Cardiac muscle cell (in vitro differentiated cells and primary cell): ENCODE measurements at regions not wholly inside any gene's neighbourhood (a gene's known extent, or its start where the extent isn't known, plus 50 kb on each side); places are given as distances from the start of the nearest gene placed in this dataset.

Experiments used
- DNase-seq, 2 donors: peaks; one replicate each; pipeline versions ENCODE4 v3.0.0 to v3.0.0-alpha.2; 2010 to 2017; ENCODE audit warnings: low read depth in 1 of 2, low spot score in 1 of 2
- H3K27ac ChIP-seq: fragments of 200-600 bp; sonication (generic); 2 replicates; pipeline ENCODE4 v1.5.1; 2016
- H3K27me3 ChIP-seq: fragments of 200-600 bp; sonication (generic); 2 replicates; pipeline ENCODE4 v1.6.0; 2016; ENCODE audit warnings: control low read depth
- H3K36me3 ChIP-seq: fragments of 200-600 bp; sonication (generic); 2 replicates; pipeline ENCODE4 v1.5.1; 2016; ENCODE audit warnings: control low read depth
- H3K4me1 ChIP-seq: fragments of 200-600 bp; sonication (generic); 2 replicates; pipeline ENCODE4 v1.8.1; 2017; ENCODE audit warnings: low read depth, mild to moderate bottlenecking, mixed run types
- H3K4me3 ChIP-seq: fragments of 200-600 bp; sonication (generic); 2 replicates; pipeline ENCODE4 v1.5.1; 2016; ENCODE audit warnings: mild to moderate bottlenecking
- H3K9me3 ChIP-seq: fragments of 200-600 bp; sonication (generic); 2 replicates; pipeline ENCODE4 v1.5.1; 2017; ENCODE audit warnings: low read depth, mild to moderate bottlenecking, control low read depth
- TF ChIP-seq, protein P1 (sequence below): IDR thresholded peaks from 2 replicates; pipeline ENCODE4 v1.5.1; 2012; ENCODE audit warnings: low read depth, mild to moderate bottlenecking, low read length

DNA sequence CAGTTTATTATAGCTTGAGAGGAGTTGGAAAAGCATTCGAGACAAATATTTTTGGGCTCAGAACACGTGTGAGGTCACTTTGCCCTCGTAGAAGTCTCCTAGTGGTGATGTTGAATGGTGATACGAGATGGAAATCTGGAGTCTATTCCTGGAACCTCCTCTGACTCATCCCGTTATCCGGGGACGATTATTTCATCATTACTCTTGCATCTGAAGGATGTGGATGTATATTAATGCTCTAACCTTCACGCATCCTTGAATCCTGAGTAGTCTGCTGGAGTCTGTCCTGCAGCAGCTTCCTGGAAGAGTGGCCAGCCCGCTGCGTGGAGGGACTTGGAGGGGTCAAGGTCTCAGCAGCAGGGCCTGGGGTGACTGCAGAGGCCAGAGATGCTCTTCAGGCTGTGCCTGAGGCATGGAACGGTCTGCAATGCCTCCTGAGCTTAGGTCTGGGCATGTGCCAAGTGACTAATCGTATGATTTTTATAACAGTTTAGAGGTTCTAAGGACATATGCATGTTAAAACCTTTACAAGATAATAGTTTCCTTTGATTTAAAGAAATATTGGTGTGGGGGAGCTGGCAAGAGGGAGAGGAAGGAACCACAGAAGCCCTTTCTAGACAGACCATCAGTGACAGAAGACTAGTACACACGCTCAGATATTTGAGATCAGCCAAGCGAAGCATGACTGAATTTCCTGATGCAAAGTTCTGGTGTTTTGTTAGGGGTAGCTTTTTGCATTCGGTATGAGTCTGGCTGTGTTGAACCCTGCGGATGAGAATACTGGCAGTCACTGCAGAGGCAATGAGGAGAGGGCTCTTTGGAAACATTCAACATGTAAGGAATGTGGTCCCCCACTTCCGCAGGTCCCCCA, 400.2 kb downstream of the QKI start:
- Histone ChIP-seq H3K4me3 (no peak overlapping the region), H3K27ac (no peak overlapping the region), H3K4me1 (no peaks in the 10 kb centered on the region), H3K9me3 (no peaks in the 10 kb centered on the region), H3K36me3 (no peaks in the 10 kb centered on the region), H3K27me3 (no peaks in the 10 kb centered on the region)
- TF ChIP-seq, protein P1, sequence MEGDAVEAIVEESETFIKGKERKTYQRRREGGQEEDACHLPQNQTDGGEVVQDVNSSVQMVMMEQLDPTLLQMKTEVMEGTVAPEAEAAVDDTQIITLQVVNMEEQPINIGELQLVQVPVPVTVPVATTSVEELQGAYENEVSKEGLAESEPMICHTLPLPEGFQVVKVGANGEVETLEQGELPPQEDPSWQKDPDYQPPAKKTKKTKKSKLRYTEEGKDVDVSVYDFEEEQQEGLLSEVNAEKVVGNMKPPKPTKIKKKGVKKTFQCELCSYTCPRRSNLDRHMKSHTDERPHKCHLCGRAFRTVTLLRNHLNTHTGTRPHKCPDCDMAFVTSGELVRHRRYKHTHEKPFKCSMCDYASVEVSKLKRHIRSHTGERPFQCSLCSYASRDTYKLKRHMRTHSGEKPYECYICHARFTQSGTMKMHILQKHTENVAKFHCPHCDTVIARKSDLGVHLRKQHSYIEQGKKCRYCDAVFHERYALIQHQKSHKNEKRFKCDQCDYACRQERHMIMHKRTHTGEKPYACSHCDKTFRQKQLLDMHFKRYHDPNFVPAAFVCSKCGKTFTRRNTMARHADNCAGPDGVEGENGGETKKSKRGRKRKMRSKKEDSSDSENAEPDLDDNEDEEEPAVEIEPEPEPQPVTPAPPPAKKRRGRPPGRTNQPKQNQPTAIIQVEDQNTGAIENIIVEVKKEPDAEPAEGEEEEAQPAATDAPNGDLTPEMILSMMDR: no peak
- peak in 1 of 2 donors; percentile 52 for DNase-seq

DNA sequence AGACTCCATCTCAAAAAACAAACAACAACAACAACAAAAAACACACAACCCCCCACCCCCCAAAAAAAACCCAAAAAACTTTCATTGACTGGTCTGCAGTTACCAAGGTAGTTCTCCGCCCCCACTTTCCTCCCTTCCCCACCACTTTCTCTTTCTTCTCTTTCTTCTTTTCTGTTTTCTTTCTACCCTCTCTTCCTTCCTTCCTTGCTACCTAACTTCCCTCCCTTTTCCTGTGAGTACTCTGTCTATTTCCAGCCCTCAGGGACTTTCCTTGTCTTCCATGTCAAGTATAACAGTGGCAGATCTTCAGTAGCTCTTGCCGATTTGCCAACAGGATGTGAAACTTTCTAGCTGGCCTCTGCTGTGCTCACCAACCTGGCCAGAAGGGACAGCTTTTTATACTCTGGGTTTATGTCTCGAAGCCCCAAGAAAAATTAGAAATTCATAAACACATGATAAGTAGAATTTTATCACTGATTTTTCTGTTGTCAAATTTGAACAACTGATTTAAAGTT, 399.5 kb downstream of the QKI start:
- no peak overlapping the region for H3K27ac ChIP-seq

DNA sequence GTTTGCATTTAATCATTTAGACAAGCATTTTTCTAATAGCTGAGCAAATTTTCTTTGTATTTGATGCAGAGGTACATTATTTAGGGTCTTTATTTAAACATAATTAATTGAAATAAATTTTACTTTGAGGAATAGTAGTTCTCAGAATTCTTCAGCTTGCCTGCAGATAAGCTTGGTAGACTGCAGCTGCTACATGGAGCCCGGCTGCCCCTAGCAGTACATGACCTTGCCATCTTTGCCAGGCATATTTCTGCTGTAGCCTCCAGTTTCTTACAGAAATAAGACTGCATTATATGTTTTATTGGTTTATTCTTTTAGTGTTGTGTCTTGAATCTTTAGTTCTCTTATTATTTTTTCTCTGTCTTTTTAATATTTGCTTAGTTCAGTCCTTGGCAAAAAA, 396.8 kb downstream of the QKI start:
- TF ChIP-seq, protein P1: no peak
- no peak for DNase-seq
- Histone ChIP-seq H3K27ac (no peak overlapping the region), H3K4me1 (no peaks in the 10 kb centered on the region), H3K36me3 (no peaks in the 10 kb centered on the region), H3K4me3 (no peak overlapping the region), H3K27me3 (no peaks in the 10 kb centered on the region), H3K9me3 (no peaks in the 10 kb centered on the region)

More for the DNA sequence above, 399.5 kb downstream of the QKI start:
- Histone ChIP-seq H3K9me3 (no peaks in the 10 kb centered on the region), H3K4me3 (no peak overlapping the region), H3K36me3 (no peaks in the 10 kb centered on the region), H3K4me1 (no peaks in the 10 kb centered on the region), H3K27me3 (no peaks in the 10 kb centered on the region)
- TF ChIP-seq, protein P1: no peak
- DNase-seq: peak in 1 of 2 donors; percentile 2

DNA sequence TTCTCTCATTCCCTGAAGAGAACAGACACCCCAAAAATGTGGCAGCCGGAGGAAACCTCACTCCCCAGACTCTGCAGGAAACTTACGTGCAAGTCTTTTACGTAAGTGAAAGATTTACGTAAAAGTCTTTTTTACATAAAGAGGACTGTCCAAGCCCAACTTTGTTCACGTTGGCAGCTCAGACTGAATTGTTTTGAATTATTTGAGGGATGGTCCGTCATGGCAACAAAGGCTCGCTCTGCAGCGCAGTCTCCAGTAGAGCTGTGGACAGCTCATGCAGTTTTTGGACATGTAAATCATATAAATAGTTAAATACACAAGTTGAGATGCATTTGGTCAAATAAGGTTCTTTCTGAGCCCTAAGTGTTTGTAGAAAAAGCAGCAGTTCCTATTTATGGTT, 394.8 kb downstream of the QKI start:
- no peak for DNase-seq
- H3K4me3 ChIP-seq: no peak overlapping the region
- no peaks in the 10 kb centered on the region for H3K4me1 ChIP-seq
- no peaks in the 10 kb centered on the region for H3K36me3 ChIP-seq
- TF ChIP-seq, protein P1: no peak
- H3K27ac ChIP-seq: no peak overlapping the region
- H3K27me3 ChIP-seq: no peaks in the 10 kb centered on the region
- H3K9me3 ChIP-seq: no peaks in the 10 kb centered on the region

DNA sequence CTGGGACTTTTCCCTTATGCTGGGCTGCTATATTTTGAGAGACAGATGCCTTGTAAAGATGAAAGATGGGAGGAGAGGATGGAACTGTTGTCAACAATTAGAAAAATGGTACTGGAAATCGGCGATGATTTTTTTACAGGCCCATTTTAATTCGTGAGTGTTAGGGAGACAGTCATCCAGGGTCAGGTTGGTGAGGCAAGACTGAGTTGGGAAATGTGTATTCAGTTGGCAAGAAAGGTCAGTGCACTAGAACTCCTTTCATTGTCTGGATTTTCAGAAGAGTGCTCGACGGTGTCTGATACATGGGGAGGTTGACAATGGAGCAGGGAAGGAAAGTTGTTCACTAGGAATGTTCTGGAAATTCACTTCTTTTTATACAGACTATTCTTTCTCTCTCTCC, 394.4 kb downstream of the QKI start:
- H3K36me3 ChIP-seq: no peaks in the 10 kb centered on the region
- H3K27me3 ChIP-seq: no peaks in the 10 kb centered on the region
- no peaks in the 10 kb centered on the region for H3K9me3 ChIP-seq
- no peaks in the 10 kb centered on the region for H3K4me1 ChIP-seq
- no peak overlapping the region for H3K4me3 ChIP-seq
- DNase-seq: no peak
- TF ChIP-seq, protein P1: no peak
- no peak overlapping the region for H3K27ac ChIP-seq
